ENCODE measurements at regions not wholly inside any gene's neighbourhood (a gene's known extent, or its start where the extent isn't known, plus 50 kb on each side); places are given as distances from the start of the nearest gene placed in this dataset.

DNA sequence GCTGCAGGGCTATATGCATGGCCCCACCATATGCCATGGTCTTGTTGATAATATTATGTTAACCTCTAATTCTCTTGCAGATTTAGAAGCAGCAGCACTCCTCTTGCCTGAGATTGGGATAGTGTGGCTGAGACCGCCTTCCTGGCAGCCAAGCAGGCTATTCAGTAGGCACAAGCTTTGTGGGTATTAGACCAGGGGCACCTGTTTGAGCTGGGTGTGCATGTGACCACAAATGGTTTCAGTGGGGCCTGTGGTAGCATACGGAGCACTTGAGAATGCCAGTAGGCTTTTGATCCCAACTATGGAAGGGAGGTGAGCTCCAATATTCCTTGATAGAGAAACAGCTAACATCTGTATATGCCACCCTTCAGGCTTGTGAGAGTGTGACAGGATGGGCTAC lies 625.1 kb upstream of the NUDT12 start:
- H3K4me1 ChIP-seq (ENCODE audit: control insufficient read depth, insufficient read depth, low read length) = no peaks in the 10 kb centered on the region
- TF ChIP-seq, protein P1, sequence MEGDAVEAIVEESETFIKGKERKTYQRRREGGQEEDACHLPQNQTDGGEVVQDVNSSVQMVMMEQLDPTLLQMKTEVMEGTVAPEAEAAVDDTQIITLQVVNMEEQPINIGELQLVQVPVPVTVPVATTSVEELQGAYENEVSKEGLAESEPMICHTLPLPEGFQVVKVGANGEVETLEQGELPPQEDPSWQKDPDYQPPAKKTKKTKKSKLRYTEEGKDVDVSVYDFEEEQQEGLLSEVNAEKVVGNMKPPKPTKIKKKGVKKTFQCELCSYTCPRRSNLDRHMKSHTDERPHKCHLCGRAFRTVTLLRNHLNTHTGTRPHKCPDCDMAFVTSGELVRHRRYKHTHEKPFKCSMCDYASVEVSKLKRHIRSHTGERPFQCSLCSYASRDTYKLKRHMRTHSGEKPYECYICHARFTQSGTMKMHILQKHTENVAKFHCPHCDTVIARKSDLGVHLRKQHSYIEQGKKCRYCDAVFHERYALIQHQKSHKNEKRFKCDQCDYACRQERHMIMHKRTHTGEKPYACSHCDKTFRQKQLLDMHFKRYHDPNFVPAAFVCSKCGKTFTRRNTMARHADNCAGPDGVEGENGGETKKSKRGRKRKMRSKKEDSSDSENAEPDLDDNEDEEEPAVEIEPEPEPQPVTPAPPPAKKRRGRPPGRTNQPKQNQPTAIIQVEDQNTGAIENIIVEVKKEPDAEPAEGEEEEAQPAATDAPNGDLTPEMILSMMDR (IDR thresholded peaks at IDR 0.05) = no peak
- no peaks in the 10 kb centered on the region for H3K36me3 Mint-ChIP-seq
- H3K4me3 ChIP-seq (ENCODE audit: low read length) = no peak overlapping the region
- H3K27ac ChIP-seq (ENCODE audit: low read length) = no peak overlapping the region
- peak in 1 of 3 donors; percentile 27 for ATAC-seq
- peaks cover 28% of the 10 kb centered on the region for H3K9me3 ChIP-seq (ENCODE audit: control insufficient read depth, insufficient read depth, low read length)
- H3K36me3 ChIP-seq (ENCODE audit: control insufficient read depth, insufficient read depth, low read length) = no peaks in the 10 kb centered on the region
- no peaks in the 10 kb centered on the region for H3K27me3 ChIP-seq (ENCODE audit: control insufficient read depth, insufficient read depth, low read length)
- H3K27ac Mint-ChIP-seq = no peak overlapping the region
- peaks cover 5 to 9% of the 10 kb centered on the region in 2 donors for H3K9me3 Mint-ChIP-seq
- 86% methylated on average over 2 of the region's 2 CpGs for WGBS (ENCODE audit: insufficient coverage)
- H3K4me1 Mint-ChIP-seq = no peaks in the 10 kb centered on the region
- H3K27me3 Mint-ChIP-seq (ENCODE audit: low read depth in 2 of 2) = no peaks in the 10 kb centered on the region
- DNase-seq = no peak
- intact Hi-C loops (cut with micrococcal nuclease) = no loop called here
- no peak overlapping the region for H3K4me3 Mint-ChIP-seq

DNA sequence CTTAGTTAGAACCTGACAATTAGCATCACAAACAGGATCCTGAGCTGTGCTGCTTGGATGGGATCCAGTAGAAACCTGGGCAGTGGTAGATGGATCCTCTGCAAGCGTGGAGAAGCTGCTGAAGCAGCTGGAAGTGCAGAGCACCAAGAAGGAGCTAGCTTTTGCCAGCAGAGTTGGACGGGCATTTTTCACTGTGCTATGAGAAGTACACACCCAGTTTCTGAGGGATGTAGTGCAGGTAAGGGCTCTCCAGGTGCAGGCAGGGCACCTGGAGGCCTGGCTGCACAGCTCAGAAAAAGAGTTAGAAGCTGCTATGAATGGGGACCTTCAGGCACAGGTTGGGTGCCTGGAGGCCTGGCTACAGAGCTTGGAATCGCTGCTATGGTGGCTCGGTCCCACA lies 623.9 kb upstream of the NUDT12 start:
- no peaks in the 10 kb centered on the region for H3K4me1 Mint-ChIP-seq
- TF ChIP-seq, protein P1 (IDR thresholded peaks at IDR 0.05) = no peak
- no peaks in the 10 kb centered on the region for H3K27me3 Mint-ChIP-seq (ENCODE audit: low read depth in 2 of 2)
- ATAC-seq (no peak), DNase-seq (no peak)
- H3K27me3 ChIP-seq (ENCODE audit: control insufficient read depth, insufficient read depth, low read length) = no peaks in the 10 kb centered on the region
- peaks cover 35% of the 10 kb centered on the region for H3K9me3 ChIP-seq (ENCODE audit: control insufficient read depth, insufficient read depth, low read length)
- H3K27ac ChIP-seq (ENCODE audit: low read length) = no peak overlapping the region
- intact Hi-C loops (cut with micrococcal nuclease) = no loop called here
- 58% methylated on average over 4 of the region's 4 CpGs for WGBS (ENCODE audit: insufficient coverage)
- no peak overlapping the region for H3K27ac Mint-ChIP-seq
- no peaks in the 10 kb centered on the region for H3K36me3 Mint-ChIP-seq
- H3K36me3 ChIP-seq (ENCODE audit: control insufficient read depth, insufficient read depth, low read length) = no peaks in the 10 kb centered on the region
- peaks cover 9 to 10% of the 10 kb centered on the region in 2 donors for H3K9me3 Mint-ChIP-seq
- H3K4me3 Mint-ChIP-seq = no peak overlapping the region
- H3K4me1 ChIP-seq (ENCODE audit: control insufficient read depth, insufficient read depth, low read length) = no peaks in the 10 kb centered on the region
- H3K4me3 ChIP-seq (ENCODE audit: low read length) = no peak overlapping the region

DNA sequence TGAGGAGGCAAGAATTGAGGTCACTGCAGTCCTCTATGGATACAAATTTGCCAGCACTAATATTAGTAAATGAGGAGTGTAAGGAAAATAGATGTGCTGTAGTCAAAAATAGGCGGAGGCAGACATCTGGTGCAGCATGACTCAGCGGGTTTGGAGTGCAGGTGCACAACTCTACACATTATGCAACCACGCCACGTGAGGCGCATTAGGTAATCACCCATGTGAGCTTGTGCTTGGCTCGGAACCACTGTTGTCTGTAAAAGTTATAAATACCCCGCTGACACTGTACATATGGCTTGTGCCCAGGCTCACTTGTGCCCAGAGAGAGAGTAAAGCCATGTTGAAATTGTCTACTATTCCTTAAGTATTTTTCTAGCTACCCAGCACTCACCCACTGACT lies 623.5 kb upstream of the NUDT12 start:
- Mint-ChIP-seq H3K4me3 (no peak overlapping the region), H3K36me3 (no peaks in the 10 kb centered on the region), H3K27me3 (ENCODE audit: low read depth in 2 of 2) (no peaks in the 10 kb centered on the region), H3K9me3 (peaks cover 9 to 12% of the 10 kb centered on the region in 2 donors), H3K4me1 (no peaks in the 10 kb centered on the region), H3K27ac (no peak overlapping the region)
- H3K9me3 ChIP-seq (ENCODE audit: control insufficient read depth, insufficient read depth, low read length) = peaks cover 35% of the 10 kb centered on the region
- ATAC-seq (no peak), DNase-seq (peak in 1 of 2 donors; percentile 29)
- 98% methylated on average over 7 of the region's 7 CpGs for WGBS (ENCODE audit: insufficient coverage)
- TF ChIP-seq, protein P1 (IDR thresholded peaks at IDR 0.05) = no peak
- H3K4me3 ChIP-seq (ENCODE audit: low read length) = no peak overlapping the region
- no peak overlapping the region for H3K27ac ChIP-seq (ENCODE audit: low read length)
- intact Hi-C loops (cut with micrococcal nuclease) = no loop called here
- H3K36me3 ChIP-seq (ENCODE audit: control insufficient read depth, insufficient read depth, low read length) = no peaks in the 10 kb centered on the region
- H3K4me1 ChIP-seq (ENCODE audit: control insufficient read depth, insufficient read depth, low read length) = no peaks in the 10 kb centered on the region
- no peaks in the 10 kb centered on the region for H3K27me3 ChIP-seq (ENCODE audit: control insufficient read depth, insufficient read depth, low read length)

DNA sequence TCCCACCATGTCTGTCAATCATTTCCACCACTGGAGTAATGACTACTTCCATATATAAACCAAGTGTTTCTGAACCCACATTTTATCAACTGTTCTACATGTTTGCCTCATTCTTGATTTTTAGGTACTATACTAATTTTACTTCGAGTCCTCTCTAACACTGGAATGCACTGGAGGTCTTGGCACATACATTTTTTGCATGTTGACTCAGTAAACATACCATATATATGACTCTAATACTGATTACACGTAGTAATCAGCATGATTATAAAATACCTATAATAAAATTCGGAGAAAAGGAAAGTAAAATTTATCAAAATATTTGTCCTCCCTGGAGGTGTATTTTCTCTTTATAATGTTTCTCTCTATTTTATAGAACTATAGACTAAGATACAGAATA lies 621.7 kb upstream of the NUDT12 start:
- Histone ChIP-seq H3K4me1 (ENCODE audit: control insufficient read depth, insufficient read depth, low read length) (no peaks in the 10 kb centered on the region), H3K9me3 (ENCODE audit: control insufficient read depth, insufficient read depth, low read length) (peaks cover 47% of the 10 kb centered on the region), H3K27me3 (ENCODE audit: control insufficient read depth, insufficient read depth, low read length) (no peaks in the 10 kb centered on the region), H3K36me3 (ENCODE audit: control insufficient read depth, insufficient read depth, low read length) (no peaks in the 10 kb centered on the region), H3K27ac (ENCODE audit: low read length) (no peak overlapping the region), H3K4me3 (ENCODE audit: low read length) (no peak overlapping the region)
- Mint-ChIP-seq H3K27ac (no peak overlapping the region), H3K36me3 (no peaks in the 10 kb centered on the region), H3K4me3 (no peak overlapping the region), H3K27me3 (ENCODE audit: low read depth in 2 of 2) (no peaks in the 10 kb centered on the region), H3K9me3 (peaks cover 9 to 18% of the 10 kb centered on the region in 2 donors), H3K4me1 (no peaks in the 10 kb centered on the region)
- 29% methylated on average over 1 of the region's 3 CpGs for WGBS (ENCODE audit: insufficient coverage)
- DNase-seq (no peak), ATAC-seq (no peak)
- intact Hi-C loops (cut with micrococcal nuclease) = no loop called here
- TF ChIP-seq, protein P1 (IDR thresholded peaks at IDR 0.05) = no peak

All from natural killer cell (primary cell).